ENCODE measurements at regions not wholly inside any gene's neighbourhood (a gene's known extent, or its start where the extent isn't known, plus 50 kb on each side); places are given as distances from the start of the nearest gene placed in this dataset.

GRCh38 chrX:45888518-45888917, 656.7 kb downstream of the ZNF674 start:
- ATAC-seq (no peak), DNase-seq (no peak)
- TF ChIP-seq POLR2A (IDR thresholded peaks at IDR 0.05) (no peak), CTCF (IDR thresholded peaks at IDR 0.05) (no peak)
- H3K27ac ChIP-seq, result no peak overlapping the region
- intact Hi-C loops (cut with DNase I), result no loop called here
- no peak overlapping the region for H3K4me3 ChIP-seq
- H3K4me1 ChIP-seq, result no peaks in the 10 kb centered on the region
- H3K27me3 ChIP-seq, result no peaks in the 10 kb centered on the region
- H3K36me3 ChIP-seq, result no peaks in the 10 kb centered on the region
- H3K9me3 ChIP-seq, result no peaks in the 10 kb centered on the region

- WGBS (ENCODE audit: insufficient coverage, low coverage, low lambda C conversion rate, missing lambda C conversion rate), result 60% methylated on average over 2 of the region's 2 CpGs
- no peaks in the 10 kb centered on the region for H3K9me3 ChIP-seq
- no peaks in the 10 kb centered on the region for H3K36me3 ChIP-seq
- DNase-seq (no peak), ATAC-seq (no peak)
- H3K4me3 ChIP-seq, result no peak overlapping the region
- H3K27me3 ChIP-seq, result no peaks in the 10 kb centered on the region
- H3K27ac ChIP-seq, result no peak overlapping the region
- no peaks in the 10 kb centered on the region for H3K4me1 ChIP-seq
- intact Hi-C loops (cut with DNase I), result no loop called here
- TF ChIP-seq POLR2A (IDR thresholded peaks at IDR 0.05) (no peak), CTCF (IDR thresholded peaks at IDR 0.05) (no peak)
These were observed 659.3 kb downstream of the ZNF674 start for GRCh38 chrX:45885931-45886330.

- Histone ChIP-seq H3K36me3 (no peaks in the 10 kb centered on the region), H3K27ac (no peak overlapping the region), H3K4me1 (no peaks in the 10 kb centered on the region), H3K4me3 (no peak overlapping the region), H3K9me3 (no peaks in the 10 kb centered on the region), H3K27me3 (no peaks in the 10 kb centered on the region)
- ATAC-seq (peak in 1 of 4 donors; percentile 31), DNase-seq (no peak)
- 20% methylated on average over 3 of the region's 3 CpGs for WGBS (ENCODE audit: insufficient coverage, low coverage, low lambda C conversion rate, missing lambda C conversion rate)
- intact Hi-C loops (cut with DNase I), result no loop called here
- TF ChIP-seq POLR2A (IDR thresholded peaks at IDR 0.05), result no peak
- no peak for TF ChIP-seq CTCF (IDR thresholded peaks at IDR 0.05)
These were observed 665.7 kb downstream of the ZNF674 start for GRCh38 chrX:45879512-45879911.

- no peak for TF ChIP-seq POLR2A (IDR thresholded peaks at IDR 0.05)
- no peak for TF ChIP-seq CTCF (IDR thresholded peaks at IDR 0.05)
- WGBS (ENCODE audit: insufficient coverage, low coverage, low lambda C conversion rate, missing lambda C conversion rate), result 63% methylated on average over 3 of the region's 4 CpGs
- DNase-seq, result no peak
- Histone ChIP-seq H3K27me3 (no peaks in the 10 kb centered on the region), H3K27ac (no peak overlapping the region), H3K4me3 (no peak overlapping the region), H3K4me1 (no peaks in the 10 kb centered on the region), H3K9me3 (no peaks in the 10 kb centered on the region), H3K36me3 (no peaks in the 10 kb centered on the region)
- no peak for ATAC-seq
- intact Hi-C loops (cut with DNase I), result no loop called here
These were observed 669.0 kb downstream of the ZNF674 start for GRCh38 chrX:45876206-45876605.

- ATAC-seq, result no peak
- no peak overlapping the region for H3K4me3 ChIP-seq
- no peaks in the 10 kb centered on the region for H3K4me1 ChIP-seq
- no peaks in the 10 kb centered on the region for H3K36me3 ChIP-seq
- intact Hi-C loops (cut with DNase I), result no loop called here
- 58% methylated on average over 3 of the region's 3 CpGs for WGBS (ENCODE audit: insufficient coverage, low coverage, low lambda C conversion rate, missing lambda C conversion rate)
- H3K9me3 ChIP-seq, result no peaks in the 10 kb centered on the region
- no peaks in the 10 kb centered on the region for H3K27me3 ChIP-seq
- no peak for DNase-seq
- no peak for TF ChIP-seq CTCF (IDR thresholded peaks at IDR 0.05)
- no peak for TF ChIP-seq POLR2A (IDR thresholded peaks at IDR 0.05)
- H3K27ac ChIP-seq, result no peak overlapping the region
These were observed 671.4 kb downstream of the ZNF674 start for GRCh38 chrX:45873781-45874180.
